ENCODE measurements at regions not wholly inside any gene's neighbourhood (a gene's known extent, or its start where the extent isn't known, plus 50 kb on each side); places are given as distances from the start of the nearest gene placed in this dataset.
"Not testable (repeated sequence)": the region's sequence is repeated elsewhere in the genome, so short reads cannot be mapped to it uniquely, and the experiment has no call there.

DNA sequence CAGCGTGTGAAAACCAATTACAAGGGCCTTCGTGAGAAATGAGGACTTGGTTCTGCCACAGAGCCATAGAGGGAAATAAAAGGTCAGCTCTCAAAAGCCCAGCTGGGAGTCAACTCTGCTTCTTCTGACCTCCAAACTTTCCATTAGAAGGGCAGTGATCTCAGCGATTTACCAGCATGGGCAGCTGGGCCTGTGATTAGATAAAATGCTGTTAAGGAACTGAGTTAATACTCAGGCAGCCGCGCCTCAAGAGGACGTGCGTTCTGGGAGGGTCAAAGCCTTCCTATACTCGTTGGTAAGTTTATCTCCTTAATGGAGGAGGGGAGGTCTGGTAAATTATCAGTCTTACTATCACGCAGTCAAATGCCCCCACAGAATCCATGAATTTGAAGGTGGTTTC is 480.2 kb upstream of the ERCC4 start:
- Histone ChIP-seq H3K27ac (no peak overlapping the region), H3K4me3 (no peak overlapping the region)

DNA sequence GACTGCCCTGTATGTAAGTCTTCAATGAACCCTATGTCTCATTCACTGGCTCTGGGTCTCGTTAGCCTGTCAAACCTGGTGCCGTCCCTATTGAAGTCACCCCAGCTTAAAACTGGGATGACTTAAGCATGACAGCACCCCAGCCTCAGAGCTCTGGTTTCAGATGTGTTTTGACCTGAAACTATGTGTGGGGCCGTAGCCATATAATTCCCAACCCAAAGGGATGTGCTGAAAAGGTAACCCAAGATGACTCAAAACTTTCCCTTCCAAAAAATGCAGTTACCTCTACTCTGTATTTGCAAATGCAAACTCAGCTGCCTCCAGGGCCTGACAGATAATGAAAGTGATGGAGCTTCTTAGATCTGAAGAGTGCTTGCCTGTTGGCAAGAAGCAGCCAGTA is 478.3 kb upstream of the ERCC4 start:
- peak overlapping the region in 1 of 21 experiments; percentile 61 for H3K27ac ChIP-seq
- no peak overlapping the region for H3K4me3 ChIP-seq

DNA sequence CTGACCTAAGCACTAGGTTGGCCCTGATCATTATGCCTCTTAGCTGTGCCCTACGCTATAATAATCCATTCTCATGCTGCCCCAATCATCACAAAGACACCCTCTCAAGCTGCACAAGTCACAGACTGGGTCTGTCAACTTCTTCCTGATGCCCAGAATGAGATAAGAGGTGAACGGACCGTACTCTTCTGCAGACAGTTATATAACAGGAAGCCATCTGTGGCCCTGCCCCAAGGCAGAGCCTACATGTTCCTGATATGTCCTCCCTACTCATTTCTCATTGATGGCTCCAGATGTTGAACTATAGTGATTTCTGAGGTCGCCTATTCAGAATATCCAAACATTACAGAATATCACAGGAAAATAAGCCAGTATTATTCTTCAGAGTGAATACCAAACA is 471.6 kb upstream of the ERCC4 start:
- no peak overlapping the region for H3K27ac ChIP-seq
- no peak overlapping the region for H3K4me3 ChIP-seq

GRCh38 chr16:13453325-13453724 is 466.6 kb upstream of the ERCC4 start:
- H3K27ac ChIP-seq = no peak overlapping the region

DNA sequence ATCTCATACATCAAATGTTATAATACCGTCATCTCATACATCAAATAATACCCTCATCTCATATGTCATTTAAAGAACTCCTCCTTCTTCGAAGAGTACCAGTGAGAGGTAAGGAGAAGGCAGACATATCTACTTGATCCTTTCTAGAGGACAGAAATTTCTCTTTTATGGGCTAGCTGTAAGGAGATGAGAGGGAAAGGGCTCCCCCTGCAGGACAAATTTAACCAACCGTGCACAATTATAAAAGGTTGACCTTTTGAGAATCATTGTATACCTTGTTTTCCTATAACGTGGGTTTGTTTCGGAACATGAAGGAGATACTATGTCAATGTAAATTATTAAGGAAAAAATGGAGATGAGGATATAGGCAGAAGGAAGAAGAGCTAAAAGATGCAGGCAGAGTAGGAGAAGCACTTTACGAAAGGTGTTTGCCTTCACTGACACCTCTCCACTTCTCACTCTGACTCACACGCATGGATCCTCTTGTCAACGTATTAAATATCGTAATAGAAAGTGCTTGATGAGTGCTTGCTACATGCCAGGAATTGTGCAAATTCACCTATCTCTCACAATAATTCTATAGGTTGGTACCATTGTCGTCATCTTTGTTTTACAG is 465.9 kb upstream of the ERCC4 start:
- no peak overlapping the region for H3K4me3 ChIP-seq
- no peak overlapping the region for H3K27ac ChIP-seq

More at GRCh38 chr16:13453325-13453724, 466.6 kb upstream of the ERCC4 start:
- H3K4me3 ChIP-seq = no peak overlapping the region

DNA sequence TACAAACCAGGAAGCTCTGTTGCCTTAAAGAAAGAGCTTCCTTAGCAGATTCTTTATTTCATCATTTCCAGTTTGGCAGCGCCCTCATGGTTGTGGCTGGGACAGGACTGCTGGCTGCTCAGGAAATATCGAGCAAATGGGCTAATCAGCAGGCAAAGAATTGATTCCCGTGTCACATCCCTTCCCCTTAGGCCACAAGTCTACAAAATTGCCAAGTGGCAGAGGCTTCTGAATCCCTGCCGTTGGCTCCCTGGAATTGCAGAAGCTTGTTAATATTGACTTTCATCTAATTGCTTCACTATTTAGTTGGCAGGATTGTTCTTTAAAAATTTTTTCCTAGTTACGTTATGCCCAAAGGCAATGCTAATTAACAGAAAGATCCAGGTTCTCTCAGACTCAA is 456.3 kb upstream of the ERCC4 start:
- no peak overlapping the region for H3K4me3 ChIP-seq

GRCh38 chr16:13471036-13471435 is 448.9 kb upstream of the ERCC4 start:
- Histone ChIP-seq H3K27ac (no peak overlapping the region), H3K4me3 (no peak overlapping the region)

More for the DNA sequence above, 456.3 kb upstream of the ERCC4 start:
- peak overlapping the region in 1 of 21 experiments; percentile 27 for H3K27ac ChIP-seq

DNA sequence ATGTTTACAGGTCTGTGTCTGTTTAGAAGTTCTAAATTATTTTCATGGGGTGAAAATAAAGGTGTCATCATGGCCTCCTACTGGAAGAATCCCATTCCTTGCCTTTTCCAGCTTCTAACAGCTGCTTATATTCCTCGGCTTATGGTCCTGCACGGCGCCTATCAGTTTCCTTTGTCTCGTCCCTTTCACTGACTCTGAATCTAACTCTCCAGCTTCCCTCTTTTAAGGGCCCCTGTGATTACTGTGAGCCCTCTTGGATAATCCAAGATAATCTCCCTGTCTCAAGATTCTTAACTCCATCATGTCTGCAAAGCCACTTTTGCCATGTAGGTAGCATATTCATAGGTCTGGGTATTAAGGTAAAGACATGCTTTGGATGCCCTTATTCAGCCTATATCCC is 441.0 kb upstream of the ERCC4 start:
- no peak overlapping the region for H3K27ac ChIP-seq
- H3K4me3 ChIP-seq = no peak overlapping the region

- H3K4me3 ChIP-seq = no peak overlapping the region
- no peak overlapping the region for H3K27ac ChIP-seq
These were observed 440.4 kb upstream of the ERCC4 start for GRCh38 chr16:13479549-13479948.

DNA sequence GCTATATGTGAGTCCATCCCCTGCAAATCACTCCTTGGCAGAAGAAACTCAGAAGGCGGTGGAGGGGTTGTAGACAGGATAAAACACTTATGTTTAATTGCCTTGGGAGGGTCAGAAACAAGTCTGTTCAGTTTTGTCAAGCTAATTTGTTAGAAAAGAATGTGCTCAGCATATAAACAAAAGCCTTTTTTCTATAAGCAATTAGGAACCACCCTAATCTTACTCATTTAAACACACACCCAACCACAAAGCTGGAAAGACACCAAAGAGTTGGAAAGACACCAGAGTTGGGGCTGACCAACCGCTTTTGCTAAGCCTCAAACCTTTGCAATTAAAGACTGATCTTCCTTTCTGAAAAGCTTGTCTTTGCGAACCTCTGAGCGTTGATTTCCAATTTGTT is 439.2 kb upstream of the ERCC4 start:
- Histone ChIP-seq H3K4me3 (no peak overlapping the region), H3K27ac (no peak overlapping the region)

GRCh38 chr16:13483121-13483520 is 436.8 kb upstream of the ERCC4 start:
- H3K4me3 ChIP-seq = no peak overlapping the region
- H3K27ac ChIP-seq = no peak overlapping the region

DNA sequence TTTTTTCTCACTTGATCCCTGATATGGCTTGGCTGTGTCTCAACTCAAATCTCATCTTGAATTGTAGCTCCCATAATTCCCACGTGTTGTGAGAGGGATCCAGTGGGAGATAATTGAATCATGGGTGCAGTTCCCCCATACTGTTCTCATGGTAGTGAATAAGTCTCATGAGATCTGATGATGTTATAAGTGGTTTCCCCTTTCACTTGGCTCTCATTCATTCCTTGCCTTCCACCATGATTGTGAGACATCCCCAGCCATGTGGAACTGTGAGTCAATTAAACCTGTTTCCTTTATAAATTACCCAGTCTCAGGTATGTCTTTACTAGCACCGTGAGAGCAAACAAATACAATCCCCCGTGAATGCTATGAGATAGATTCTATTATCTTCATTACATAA is 430.5 kb upstream of the ERCC4 start:
- H3K27ac ChIP-seq, H3K4me3 ChIP-seq: not testable (repeated sequence)

DNA sequence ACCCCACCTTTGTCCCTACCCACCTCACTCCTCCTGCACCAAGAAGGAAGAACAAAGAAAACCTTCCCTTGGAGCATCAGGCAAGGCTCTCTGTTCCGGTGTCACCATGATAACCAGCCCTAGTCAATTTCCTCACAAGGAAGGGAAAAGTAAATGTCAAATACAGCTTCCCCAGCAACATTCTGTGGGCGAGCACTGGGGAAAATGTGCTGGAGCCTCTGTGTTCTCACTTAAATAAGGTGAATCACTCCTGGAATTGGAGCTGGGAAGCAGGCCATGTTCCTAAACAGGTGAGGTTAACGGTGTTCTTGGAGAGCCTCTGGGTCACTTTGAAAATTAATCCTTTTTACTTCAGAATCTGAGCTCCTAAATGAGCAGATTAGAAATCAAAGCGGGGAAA is 427.9 kb upstream of the ERCC4 start:
- Histone ChIP-seq H3K4me3 (no peak overlapping the region), H3K27ac (no peak overlapping the region)

GRCh38 chr16:13503960-13504635 is 415.9 kb upstream of the ERCC4 start:
- Histone ChIP-seq H3K4me3 (no peak overlapping the region), H3K27ac (no peak overlapping the region)

DNA sequence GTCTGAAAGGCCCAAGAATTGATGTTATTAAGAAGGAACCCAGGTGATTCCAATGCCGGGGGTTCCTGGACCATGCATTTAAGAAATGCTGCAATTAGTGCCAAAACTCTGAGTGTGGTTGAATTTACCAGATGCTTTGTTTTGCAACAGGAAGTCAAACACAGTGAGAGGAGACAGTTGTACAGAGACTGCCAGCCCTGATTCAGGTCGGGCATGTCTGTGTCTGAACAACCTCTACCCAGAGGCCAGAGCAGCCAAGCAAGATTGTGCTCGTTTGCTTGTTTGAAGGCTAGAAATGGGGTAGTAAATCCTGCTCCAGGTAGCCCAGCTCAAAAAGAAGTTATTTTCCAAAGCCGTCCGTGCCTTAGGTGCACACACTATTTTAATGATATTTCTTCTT is 412.4 kb upstream of the ERCC4 start:
- Histone ChIP-seq H3K27ac (peak overlapping the region in 1 of 21 experiments; percentile 38), H3K4me3 (no peak overlapping the region)

GRCh38 chr16:13510425-13511151 is 409.4 kb upstream of the ERCC4 start:
- H3K27ac ChIP-seq = no peak overlapping the region

DNA sequence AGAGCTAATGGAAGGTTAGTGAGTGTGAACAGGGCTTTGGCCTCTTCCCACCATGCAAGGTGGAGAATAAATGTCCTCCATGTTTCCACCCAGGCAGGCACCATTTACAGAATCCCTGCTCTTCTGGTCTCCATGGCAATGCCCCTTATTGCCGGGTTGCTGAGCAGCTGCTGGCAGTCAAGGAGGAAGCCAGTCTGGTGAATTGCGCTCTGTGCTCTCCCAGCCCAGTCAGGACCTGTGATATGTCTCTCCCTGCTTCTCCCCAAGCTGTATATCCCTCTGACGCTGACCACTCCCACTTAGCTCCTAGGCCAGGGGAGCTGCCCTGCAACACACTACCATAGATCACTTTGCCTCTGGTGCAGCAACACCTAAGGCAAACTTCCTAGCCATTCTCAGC is 402.1 kb upstream of the ERCC4 start:
- H3K4me3 ChIP-seq = no peak overlapping the region
- no peak overlapping the region for H3K27ac ChIP-seq

More at GRCh38 chr16:13510425-13511151, 409.4 kb upstream of the ERCC4 start:
- H3K4me3 ChIP-seq = no peak overlapping the region

GRCh38 chr16:13519871-13520270 is 400.1 kb upstream of the ERCC4 start:
- no peak overlapping the region for H3K4me3 ChIP-seq
- no peak overlapping the region for H3K27ac ChIP-seq

GRCh38 chr16:13521356-13521755 is 398.6 kb upstream of the ERCC4 start:
- no peak overlapping the region for H3K4me3 ChIP-seq
- H3K27ac ChIP-seq = no peak overlapping the region

GRCh38 chr16:13527332-13527731 is 392.6 kb upstream of the ERCC4 start:
- Histone ChIP-seq H3K27ac (no peak overlapping the region), H3K4me3 (no peak overlapping the region)

GRCh38 chr16:13528691-13529090 is 391.3 kb upstream of the ERCC4 start:
- no peak overlapping the region for H3K27ac ChIP-seq

More at GRCh38 chr16:13528691-13529090, 391.3 kb upstream of the ERCC4 start:
- no peak overlapping the region for H3K4me3 ChIP-seq
